ENCODE measurements at regions not wholly inside any gene's neighbourhood (a gene's known extent, or its start where the extent isn't known, plus 50 kb on each side); places are given as distances from the start of the nearest gene placed in this dataset.

GRCh38 chr2:46850742-46851141 is 64.9 kb downstream of the MCFD2 start:
- CTCF ChIA-PET = interaction anchor here (0.7 kb wide), 1 partner anchor 1026 kb away, joined by 3 read pairs; no protein-coding TSS in a partner anchor
- Mint-ChIP-seq H3K27me3 (no peaks in the 10 kb centered on the region), H3K36me3 (ENCODE audit: low read depth) (no peaks in the 10 kb centered on the region), H3K4me3 (no peak overlapping the region), H3K9me3 (no peaks in the 10 kb centered on the region), H3K27ac (no peak overlapping the region), H3K4me1 (no peaks in the 10 kb centered on the region)
- no peak for DNase-seq
- POLR2A ChIA-PET = no interaction called here

- H3K36me3 Mint-ChIP-seq (ENCODE audit: low read depth) = no peaks in the 10 kb centered on the region
- peaks cover 2% of the 10 kb centered on the region for H3K27me3 Mint-ChIP-seq
- ChIA-PET POLR2A (no interaction called here), CTCF (interaction anchor here (0.7 kb wide), 1 partner anchor 1025 kb away, joined by 3 read pairs; no protein-coding TSS in a partner anchor)
- H3K4me1 Mint-ChIP-seq = no peaks in the 10 kb centered on the region
- no peak overlapping the region for H3K4me3 Mint-ChIP-seq
- H3K27ac Mint-ChIP-seq = no peak overlapping the region
- H3K9me3 Mint-ChIP-seq = no peaks in the 10 kb centered on the region
- no peak for DNase-seq
Measured at GRCh38 chr2:46849721-46850556, 65.7 kb downstream of the MCFD2 start.

DNA sequence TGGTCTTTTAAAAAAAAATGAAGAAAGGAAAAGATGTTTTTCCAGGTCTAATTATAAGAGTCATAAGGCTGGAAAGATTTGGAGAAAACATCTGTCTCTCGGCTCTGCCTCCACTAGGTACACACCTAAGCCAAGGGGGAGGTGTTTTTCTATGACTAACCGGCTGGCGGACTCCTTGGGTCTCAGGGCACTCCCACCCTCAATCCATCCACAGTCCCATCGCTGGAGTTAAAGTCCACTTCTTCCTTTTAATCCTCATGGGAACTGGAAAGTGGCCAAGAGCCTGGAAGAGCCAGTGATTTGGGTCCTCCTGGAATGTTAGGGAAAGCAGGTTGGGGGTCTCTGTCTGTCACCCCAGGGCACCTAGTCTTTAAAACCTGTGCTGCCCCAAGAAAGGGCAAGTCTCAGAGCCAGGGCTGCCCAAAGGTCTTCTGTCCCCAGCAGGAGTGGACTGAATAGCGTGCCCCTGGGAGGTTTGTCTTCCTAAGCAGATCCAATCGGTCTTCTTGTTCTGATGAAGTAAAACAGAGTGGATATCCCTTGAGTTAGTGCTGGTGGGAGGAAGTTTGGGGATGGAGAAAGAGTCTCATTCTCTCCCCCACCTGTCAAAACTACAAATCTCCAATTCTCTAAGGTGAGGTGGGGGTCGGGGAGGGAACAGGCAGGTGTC is 66.4 kb downstream of the MCFD2 start:
- Mint-ChIP-seq H3K4me3 (no peak overlapping the region), H3K4me1 (no peaks in the 10 kb centered on the region), H3K27ac (no peak overlapping the region), H3K27me3 (peaks cover 2% of the 10 kb centered on the region), H3K36me3 (ENCODE audit: low read depth) (no peaks in the 10 kb centered on the region), H3K9me3 (no peaks in the 10 kb centered on the region)
- DNase-seq = no peak
- ChIA-PET POLR2A (no interaction called here), CTCF (no interaction called here)

DNA sequence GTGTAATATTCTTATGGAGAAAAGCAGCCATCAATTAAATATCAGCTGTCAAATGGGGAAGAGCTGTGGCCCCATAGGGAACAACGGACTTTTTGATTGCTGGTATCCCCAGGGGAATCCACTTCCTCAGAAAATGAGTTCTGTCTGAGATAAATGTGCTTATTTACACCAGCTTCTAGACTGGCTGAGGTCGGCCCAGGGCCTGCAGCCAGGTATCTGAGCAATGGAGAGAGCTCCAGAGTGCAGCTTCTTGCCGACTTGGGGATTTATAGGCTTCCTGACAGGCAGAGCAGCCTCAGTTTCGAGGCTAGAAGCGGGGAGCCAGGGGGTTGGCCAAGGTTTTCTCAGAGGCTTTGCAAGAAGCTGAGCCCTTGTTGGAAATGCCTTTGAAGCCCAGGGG is 67.2 kb downstream of the MCFD2 start:
- no peaks in the 10 kb centered on the region for H3K4me1 Mint-ChIP-seq
- POLR2A ChIA-PET = no interaction called here
- no peak for DNase-seq
- H3K27ac Mint-ChIP-seq = no peak overlapping the region
- no peak overlapping the region for H3K4me3 Mint-ChIP-seq
- peaks cover 5% of the 10 kb centered on the region for H3K27me3 Mint-ChIP-seq
- no peaks in the 10 kb centered on the region for H3K9me3 Mint-ChIP-seq
- H3K36me3 Mint-ChIP-seq (ENCODE audit: low read depth) = no peaks in the 10 kb centered on the region
- CTCF ChIA-PET = no interaction called here

GRCh38 chr2:46847726-46848412 is 67.7 kb downstream of the MCFD2 start:
- ChIA-PET CTCF (no interaction called here), POLR2A (no interaction called here)
- Mint-ChIP-seq H3K9me3 (no peaks in the 10 kb centered on the region), H3K36me3 (ENCODE audit: low read depth) (no peaks in the 10 kb centered on the region), H3K4me1 (no peaks in the 10 kb centered on the region), H3K27me3 (peaks cover 5% of the 10 kb centered on the region), H3K27ac (no peak overlapping the region), H3K4me3 (no peak overlapping the region)
- no peak for DNase-seq

DNA sequence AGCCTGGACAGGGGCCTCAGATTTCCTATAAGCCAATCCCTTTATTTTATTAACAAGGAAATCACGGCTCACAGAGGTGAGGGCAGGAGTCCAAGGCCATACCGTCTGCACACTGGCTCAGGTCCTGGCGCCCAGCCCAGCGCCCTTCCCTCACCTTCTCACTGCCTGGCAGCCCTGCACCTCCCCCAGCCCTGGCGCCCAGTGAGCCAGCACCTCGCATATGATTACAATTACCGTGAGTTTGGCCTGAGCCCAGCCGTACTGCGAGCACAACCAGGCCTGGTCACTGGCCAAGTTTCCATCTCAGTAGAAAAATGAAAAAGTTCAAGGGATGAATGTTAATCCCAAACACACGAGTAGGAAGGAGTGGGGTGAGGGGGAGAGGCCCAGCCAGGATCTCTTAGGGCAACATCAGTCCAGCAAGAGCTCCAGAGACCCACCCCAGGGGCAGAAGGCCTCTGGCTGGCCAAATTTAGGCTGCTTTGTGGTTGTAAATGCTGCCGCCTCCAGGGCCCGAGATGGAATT is 68.4 kb downstream of the MCFD2 start:
- H3K4me3 Mint-ChIP-seq = no peak overlapping the region
- ChIA-PET POLR2A (no interaction called here), CTCF (no interaction called here)
- no peak overlapping the region for H3K27ac Mint-ChIP-seq
- DNase-seq = no peak
- no peaks in the 10 kb centered on the region for H3K9me3 Mint-ChIP-seq
- H3K4me1 Mint-ChIP-seq = no peaks in the 10 kb centered on the region
- no peaks in the 10 kb centered on the region for H3K36me3 Mint-ChIP-seq (ENCODE audit: low read depth)
- H3K27me3 Mint-ChIP-seq = peaks cover 5% of the 10 kb centered on the region

DNA sequence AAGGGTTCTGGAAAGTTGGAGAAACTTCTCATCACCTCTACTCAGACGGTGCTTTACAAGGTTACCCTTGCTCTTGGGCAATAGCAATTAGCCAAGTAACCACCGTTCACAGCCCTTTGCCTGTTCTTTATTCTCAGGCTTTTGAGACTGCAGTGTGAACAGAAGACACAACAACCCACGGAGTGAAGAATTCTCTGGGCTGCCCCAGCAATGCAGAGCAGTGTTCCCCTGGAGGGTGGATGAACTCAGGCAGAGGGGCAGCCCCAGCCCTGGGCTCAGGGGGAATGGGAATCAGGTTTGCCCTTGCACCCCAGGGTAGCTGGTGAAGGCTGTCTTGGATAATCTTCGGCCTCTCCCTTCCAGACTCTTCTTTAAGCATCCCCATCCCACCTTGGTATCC is 69.1 kb downstream of the MCFD2 start:
- H3K9me3 Mint-ChIP-seq = no peaks in the 10 kb centered on the region
- no peak for DNase-seq
- no peaks in the 10 kb centered on the region for H3K4me1 Mint-ChIP-seq
- H3K27me3 Mint-ChIP-seq = peaks cover 5% of the 10 kb centered on the region
- no peak overlapping the region for H3K27ac Mint-ChIP-seq
- no peaks in the 10 kb centered on the region for H3K36me3 Mint-ChIP-seq (ENCODE audit: low read depth)
- H3K4me3 Mint-ChIP-seq = no peak overlapping the region
- ChIA-PET CTCF (no interaction called here), POLR2A (no interaction called here)

- no peak overlapping the region for H3K27ac Mint-ChIP-seq
- H3K4me1 Mint-ChIP-seq = no peaks in the 10 kb centered on the region
- ChIA-PET POLR2A (no interaction called here), CTCF (no interaction called here)
- H3K36me3 Mint-ChIP-seq (ENCODE audit: low read depth) = no peaks in the 10 kb centered on the region
- H3K9me3 Mint-ChIP-seq = no peaks in the 10 kb centered on the region
- H3K4me3 Mint-ChIP-seq = no peak overlapping the region
- DNase-seq = no peak
- peaks cover 5% of the 10 kb centered on the region for H3K27me3 Mint-ChIP-seq
Measured at GRCh38 chr2:46845542-46846486, 69.8 kb downstream of the MCFD2 start.

DNA sequence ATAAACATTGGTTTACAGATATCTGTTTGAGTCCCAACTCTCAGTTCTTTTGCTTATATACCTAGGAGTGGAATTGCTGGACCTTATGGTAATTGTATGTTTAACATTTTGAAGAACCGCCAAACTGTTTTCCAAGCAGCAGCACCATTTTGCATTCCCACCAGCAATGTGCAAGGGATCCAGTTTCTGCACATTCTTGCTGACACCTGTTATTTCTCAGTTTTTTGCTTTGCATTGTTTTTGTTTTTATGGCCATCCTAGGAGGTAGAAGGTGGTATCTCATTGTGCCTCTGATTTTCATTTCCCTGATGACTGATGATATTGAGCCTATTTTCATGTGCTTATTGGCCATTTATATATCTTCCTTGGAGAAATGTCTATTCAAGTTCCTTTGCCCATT is 71.2 kb downstream of the MCFD2 start:
- POLR2A ChIA-PET = no interaction called here
- Mint-ChIP-seq H3K36me3 (ENCODE audit: low read depth) (no peaks in the 10 kb centered on the region), H3K4me3 (no peak overlapping the region), H3K27ac (no peak overlapping the region), H3K9me3 (no peaks in the 10 kb centered on the region), H3K27me3 (peaks cover 5% of the 10 kb centered on the region), H3K4me1 (no peaks in the 10 kb centered on the region)
- CTCF ChIA-PET = no interaction called here
- DNase-seq = no peak

DNA sequence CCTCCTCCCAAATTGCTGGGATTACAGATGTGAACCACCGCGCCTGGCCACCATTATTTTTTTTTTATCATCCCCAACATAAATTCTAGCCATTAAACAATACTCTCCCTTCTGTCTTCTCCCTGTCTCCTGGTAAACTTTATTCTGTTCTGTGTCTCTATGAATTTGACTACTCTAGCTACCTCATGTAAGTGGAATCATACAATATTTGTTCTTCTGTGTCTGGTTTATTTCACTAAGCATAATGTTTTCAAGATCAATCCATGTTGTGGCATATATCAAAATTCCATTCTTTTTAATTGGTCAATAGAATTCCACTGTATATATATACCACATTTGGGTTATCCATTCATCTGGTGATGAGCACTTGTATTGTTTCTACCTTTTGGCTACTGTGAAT is 71.6 kb downstream of the MCFD2 start:
- Mint-ChIP-seq H3K9me3 (no peaks in the 10 kb centered on the region), H3K27ac (no peak overlapping the region), H3K27me3 (peaks cover 5% of the 10 kb centered on the region), H3K4me1 (no peaks in the 10 kb centered on the region), H3K4me3 (no peak overlapping the region), H3K36me3 (ENCODE audit: low read depth) (no peaks in the 10 kb centered on the region)
- POLR2A ChIA-PET = no interaction called here
- DNase-seq = no peak
- CTCF ChIA-PET = interaction anchor here (0.7 kb wide), 1 partner anchor 151 kb away, joined by 8 read pairs; no protein-coding TSS in a partner anchor

DNA sequence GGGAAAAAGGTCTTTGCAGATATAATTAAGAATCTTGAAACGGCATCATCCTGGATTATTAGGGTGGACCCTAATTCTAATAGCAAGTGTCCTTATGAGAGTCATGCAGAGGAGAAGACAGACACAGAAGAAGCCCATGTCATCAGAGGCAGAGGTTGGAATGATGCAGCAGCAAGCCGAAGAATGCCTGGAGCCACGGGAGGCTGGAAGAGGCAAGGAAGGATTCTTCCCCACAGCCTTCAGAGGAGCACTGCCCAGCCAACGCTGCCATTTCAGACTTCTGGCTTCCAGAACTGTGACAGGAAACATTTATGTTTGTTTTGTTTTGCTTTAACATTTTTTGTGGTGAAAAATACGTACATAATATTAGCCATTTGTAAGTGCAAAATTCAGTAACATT is 72.3 kb downstream of the MCFD2 start:
- Mint-ChIP-seq H3K27me3 (peaks cover 5% of the 10 kb centered on the region), H3K27ac (no peak overlapping the region), H3K4me1 (no peaks in the 10 kb centered on the region), H3K36me3 (ENCODE audit: low read depth) (no peaks in the 10 kb centered on the region), H3K9me3 (no peaks in the 10 kb centered on the region), H3K4me3 (no peak overlapping the region)
- ChIA-PET POLR2A (no interaction called here), CTCF (interaction anchor here (0.7 kb wide), 1 partner anchor 150 kb away, joined by 8 read pairs; no protein-coding TSS in a partner anchor)
- no peak for DNase-seq

DNA sequence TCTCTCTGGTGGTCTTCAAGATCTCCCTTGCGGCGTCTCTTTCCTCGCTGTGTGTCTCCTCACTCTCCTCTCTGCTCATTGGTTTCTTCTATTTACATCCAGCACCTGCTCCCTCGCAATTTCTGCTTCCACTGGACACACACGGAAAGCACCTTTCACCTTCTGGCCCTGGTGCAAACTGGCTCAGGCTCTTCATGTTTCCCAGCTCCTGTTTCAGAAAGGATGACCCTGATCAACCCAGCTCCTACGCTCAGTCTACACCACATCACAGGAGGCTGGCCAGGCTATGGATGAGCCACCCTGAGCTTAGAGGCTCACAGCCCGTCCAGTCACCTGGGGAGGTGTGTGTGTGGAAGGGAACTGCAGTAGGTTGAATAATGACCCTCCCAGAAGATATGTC is 72.7 kb downstream of the MCFD2 start:
- Mint-ChIP-seq H3K4me1 (no peaks in the 10 kb centered on the region), H3K9me3 (no peaks in the 10 kb centered on the region), H3K27ac (no peak overlapping the region), H3K36me3 (ENCODE audit: low read depth) (no peaks in the 10 kb centered on the region), H3K27me3 (peaks cover 5% of the 10 kb centered on the region), H3K4me3 (no peak overlapping the region)
- no peak for DNase-seq
- CTCF ChIA-PET = no interaction called here
- POLR2A ChIA-PET = no interaction called here

Data from activated CD4-positive, alpha-beta T cell treated with anti-CD3 and anti-CD28 coated beads, Interleukin-2, amount 10 ng/mL, durations not matched to agents 7 days and 5 days (primary cell).